Testis (tissue), 2 donors: ENCODE measurements at regions not wholly inside any gene's neighbourhood (a gene's known extent, or its start where the extent isn't known, plus 50 kb on each side); places are given as distances from the start of the nearest gene placed in this dataset.

Experiments
- CTCF ChIP-seq, 3 experiments: fragments of 450-650 bp in 2 of 3; fragments of 200-600 bp in 1 of 3; sonication (generic) in 1 of 3; IDR thresholded peaks; one replicate each; pipeline ENCODE4 v1.5.1; 2016 to 2019; ENCODE audit warnings: antibody characterized with exemption in 3 of 3, mild to moderate bottlenecking in 2 of 3, moderate library complexity in 1 of 3
- POLR2A ChIP-seq: fragments of 450-650 bp; IDR thresholded peaks from one replicate; pipeline ENCODE4 v1.6.1; 2017; ENCODE audit warnings: antibody characterized with exemption, mild to moderate bottlenecking, moderate library complexity

- TF ChIP-seq CTCF (IDR thresholded peaks at IDR 0.05): no peak
- TF ChIP-seq POLR2A: no peak
Measured at GRCh38 chr13:31980830-31981229, 50.7 kb upstream of the FRY start.
